Astrocyte (in vitro differentiated cells and primary cell): ENCODE measurements at regions not wholly inside any gene's neighbourhood (a gene's known extent, or its start where the extent isn't known, plus 50 kb on each side); places are given as distances from the start of the nearest gene placed in this dataset.

Source experiments
- CTCF ChIP-seq: IDR thresholded peaks from 2 replicates; pipeline ENCODE4 v1.5.1; 2011; ENCODE audit warnings: low read depth, mild to moderate bottlenecking, inconsistent platforms, low read length, moderate library complexity; ENCODE audit not compliant: insufficient read depth
- EZH2 ChIP-seq: IDR thresholded peaks from 2 replicates; pipeline ENCODE4 v1.6.1; 2012; ENCODE audit warnings: mild to moderate bottlenecking, low read length, inconsistent platforms; ENCODE audit not compliant: insufficient read depth

GRCh38 chr15:70308011-70308734 lies 210.5 kb upstream of the TLE3 start:
- TF ChIP-seq CTCF (no peak), EZH2 (no peak)
